ENCODE measurements at regions not wholly inside any gene's neighbourhood (a gene's known extent, or its start where the extent isn't known, plus 50 kb on each side); places are given as distances from the start of the nearest gene placed in this dataset.
"Not testable (repeated sequence)": the region's sequence is repeated elsewhere in the genome, so short reads cannot be mapped to it uniquely, and the experiment has no call there.

DNA sequence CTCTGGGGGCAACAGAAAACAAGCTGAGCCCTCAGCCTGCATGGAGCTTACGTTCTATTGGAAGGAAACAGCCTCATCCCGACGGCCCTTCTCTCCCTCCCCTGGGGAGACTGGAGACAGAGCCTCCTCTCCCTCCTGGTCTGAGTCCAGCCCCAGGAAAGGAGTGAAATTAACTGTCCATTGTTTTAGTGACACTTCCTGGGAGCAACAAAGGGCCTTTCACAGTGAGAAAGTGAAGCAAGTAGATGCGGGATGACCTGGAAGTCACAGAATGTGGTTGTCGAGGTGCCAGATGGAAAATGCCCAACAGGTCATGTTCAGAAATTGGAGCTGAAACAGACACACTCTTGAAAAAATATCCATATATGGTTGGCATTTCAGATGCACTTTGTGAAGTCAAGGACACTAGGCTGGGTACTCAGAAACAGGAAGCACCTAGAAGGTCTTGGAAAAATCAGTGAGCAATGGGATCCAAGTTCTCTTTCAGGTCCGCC is 77.8 kb downstream of the TFAP2C start:
- no peaks in the 10 kb centered on the region for H4K20me1 ChIP-seq
- no peak overlapping the region for H3K9ac ChIP-seq
- H3K9me3 ChIP-seq: no peaks in the 10 kb centered on the region; the same call in 1 of the 2 replicates
- peaks cover 11% of the 10 kb centered on the region; the same call in 1 of the 2 replicates for H3K4me1 ChIP-seq
- TF ChIP-seq Cebpa-rat (IDR thresholded peaks at IDR 0.05): no peak
- H3K36me3 ChIP-seq: no peaks in the 10 kb centered on the region
- no peaks in the 10 kb centered on the region for H3K27me3 ChIP-seq
- no peak overlapping the region for H3K27ac ChIP-seq
- no peak overlapping the region for H3K4me2 ChIP-seq
- no peak overlapping the region for H3K4me3 ChIP-seq

DNA sequence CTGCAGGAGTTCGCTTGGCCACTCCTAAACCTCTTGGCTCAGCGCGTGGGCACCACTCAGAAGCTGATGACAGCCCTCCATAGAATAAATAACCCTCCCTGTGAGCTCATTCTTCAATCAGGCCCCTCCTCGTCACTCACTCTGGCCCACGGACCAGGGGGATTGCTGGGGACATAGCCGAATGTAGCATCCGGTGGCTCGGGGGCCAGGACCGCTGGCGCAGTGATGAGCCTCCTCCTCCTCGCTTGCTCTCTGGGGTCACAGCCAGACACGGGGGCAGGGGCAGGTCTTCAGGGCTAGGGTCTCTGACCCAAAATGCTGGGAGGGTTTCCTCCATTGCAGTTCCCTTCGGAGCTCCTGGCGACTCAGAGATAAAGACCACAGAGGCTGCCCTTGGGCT is 79.9 kb downstream of the TFAP2C start:
- Histone ChIP-seq H3K4me2 (no peak overlapping the region), H3K4me1 (peaks cover 8% of the 10 kb centered on the region; the same call in 1 of the 2 replicates), H3K36me3 (no peaks in the 10 kb centered on the region), H3K9ac (no peak overlapping the region), H3K27ac (no peak overlapping the region), H3K4me3 (no peak overlapping the region), H4K20me1 (no peaks in the 10 kb centered on the region), H3K9me3 (no peaks in the 10 kb centered on the region; the same call in 1 of the 2 replicates), H3K27me3 (no peaks in the 10 kb centered on the region)
- TF ChIP-seq Cebpa-rat (IDR thresholded peaks at IDR 0.05): no peak

DNA sequence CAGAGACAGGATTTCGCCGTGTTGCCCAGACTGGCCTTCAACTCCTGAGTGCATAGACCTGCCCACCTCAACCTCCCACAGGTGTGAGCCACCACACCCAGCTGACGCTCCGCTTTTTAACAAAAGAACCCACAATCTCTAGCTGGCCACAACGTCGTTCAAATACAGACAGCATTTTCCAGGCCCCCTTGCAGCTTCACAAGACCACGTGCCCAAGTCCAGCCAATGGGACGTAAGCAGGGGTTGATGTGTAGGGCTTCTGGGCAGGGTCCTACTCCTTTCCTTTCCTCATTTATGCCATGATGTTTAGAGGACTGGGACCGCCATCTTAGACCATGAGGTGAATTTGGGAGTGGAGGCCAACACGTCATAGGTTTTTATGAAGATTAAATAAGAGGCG is 81.0 kb downstream of the TFAP2C start:
- H4K20me1 ChIP-seq: no peaks in the 10 kb centered on the region
- H3K27me3 ChIP-seq: no peaks in the 10 kb centered on the region
- no peak overlapping the region for H3K27ac ChIP-seq
- no peaks in the 10 kb centered on the region for H3K36me3 ChIP-seq
- H3K9me3 ChIP-seq: no peaks in the 10 kb centered on the region
- H3K4me1 ChIP-seq: peaks cover 8% of the 10 kb centered on the region; the same call in 1 of the 2 replicates
- no peak overlapping the region for H3K4me3 ChIP-seq
- H3K9ac ChIP-seq: no peak overlapping the region
- H3K4me2 ChIP-seq: no peak overlapping the region
- no peak for TF ChIP-seq Cebpa-rat (IDR thresholded peaks at IDR 0.05)

DNA sequence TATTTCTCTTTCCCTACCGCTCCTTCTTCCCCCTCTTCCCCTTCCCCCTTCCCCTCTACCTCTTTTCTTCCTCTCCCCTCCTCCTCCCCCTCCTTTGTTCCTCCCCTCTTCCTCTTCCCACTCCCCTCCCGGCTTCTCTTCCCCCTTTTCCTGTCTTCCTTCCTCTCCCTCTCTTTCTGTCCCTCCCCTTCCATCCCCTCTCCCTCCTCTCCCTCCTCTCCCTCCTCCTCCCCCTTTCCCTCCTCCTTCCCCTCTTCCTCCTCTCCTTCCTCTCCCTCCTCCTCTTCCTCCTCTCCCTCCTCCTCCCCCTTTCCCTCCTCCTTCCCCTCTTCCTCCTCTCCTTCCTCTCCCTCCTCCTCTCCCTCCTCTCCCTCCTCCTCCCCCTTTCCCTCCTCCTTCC is 81.5 kb downstream of the TFAP2C start:
- H4K20me1 ChIP-seq, H3K9me3 ChIP-seq, H3K4me1 ChIP-seq, H3K9ac ChIP-seq, H3K27me3 ChIP-seq, H3K4me3 ChIP-seq, H3K4me2 ChIP-seq, H3K27ac ChIP-seq, H3K36me3 ChIP-seq: not testable (repeated sequence)

DNA sequence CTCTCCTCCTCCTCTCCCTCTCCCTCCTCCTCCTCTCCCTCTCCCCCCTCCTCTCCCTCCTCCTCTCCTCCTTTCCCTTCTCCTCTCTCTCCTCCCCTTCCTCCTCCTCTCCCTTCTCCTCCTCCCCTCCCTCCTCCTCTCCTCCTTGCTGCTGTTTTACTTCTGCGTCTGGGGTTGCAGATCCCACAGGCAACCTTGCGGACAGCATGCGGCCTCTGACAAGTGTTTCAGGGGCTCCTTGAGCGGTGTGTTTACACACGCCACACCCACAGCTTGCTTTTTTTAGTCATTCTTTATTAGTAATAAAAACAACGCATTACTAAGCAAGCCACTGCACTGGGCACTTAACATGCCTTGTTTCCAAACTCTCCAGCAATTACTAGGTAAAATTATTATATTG is 81.9 kb downstream of the TFAP2C start:
- Histone ChIP-seq H3K36me3 (no peaks in the 10 kb centered on the region), H3K4me2 (no peak overlapping the region), H3K27ac (no peak overlapping the region), H3K9me3 (no peaks in the 10 kb centered on the region), H3K9ac (no peak overlapping the region), H4K20me1 (no peaks in the 10 kb centered on the region), H3K27me3 (no peaks in the 10 kb centered on the region), H3K4me1 (peaks cover 8% of the 10 kb centered on the region; the same call in 1 of the 2 replicates), H3K4me3 (no peak overlapping the region)
- TF ChIP-seq Cebpa-rat (IDR thresholded peaks at IDR 0.05): no peak

DNA sequence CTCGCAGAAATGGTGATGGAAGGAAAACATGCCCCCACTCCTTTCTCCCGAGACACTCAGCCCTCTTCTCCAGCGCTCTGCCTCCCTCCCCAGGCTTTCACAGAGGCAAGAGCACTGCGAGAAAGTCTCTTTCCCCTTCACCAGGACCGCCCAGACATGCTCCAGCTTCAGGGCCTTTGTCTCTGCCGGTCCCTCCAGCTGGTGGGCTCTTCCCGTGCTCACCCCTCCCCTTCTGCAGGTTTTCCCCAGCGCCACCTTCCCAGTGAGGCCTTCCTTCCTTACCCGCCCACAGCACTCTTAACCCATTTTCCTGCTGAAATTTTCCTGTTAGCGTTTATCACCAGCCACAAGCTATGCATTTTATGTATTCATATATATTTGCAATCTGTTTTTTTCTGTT is 86.2 kb downstream of the TFAP2C start:
- no peaks in the 10 kb centered on the region for H3K9me3 ChIP-seq

DNA sequence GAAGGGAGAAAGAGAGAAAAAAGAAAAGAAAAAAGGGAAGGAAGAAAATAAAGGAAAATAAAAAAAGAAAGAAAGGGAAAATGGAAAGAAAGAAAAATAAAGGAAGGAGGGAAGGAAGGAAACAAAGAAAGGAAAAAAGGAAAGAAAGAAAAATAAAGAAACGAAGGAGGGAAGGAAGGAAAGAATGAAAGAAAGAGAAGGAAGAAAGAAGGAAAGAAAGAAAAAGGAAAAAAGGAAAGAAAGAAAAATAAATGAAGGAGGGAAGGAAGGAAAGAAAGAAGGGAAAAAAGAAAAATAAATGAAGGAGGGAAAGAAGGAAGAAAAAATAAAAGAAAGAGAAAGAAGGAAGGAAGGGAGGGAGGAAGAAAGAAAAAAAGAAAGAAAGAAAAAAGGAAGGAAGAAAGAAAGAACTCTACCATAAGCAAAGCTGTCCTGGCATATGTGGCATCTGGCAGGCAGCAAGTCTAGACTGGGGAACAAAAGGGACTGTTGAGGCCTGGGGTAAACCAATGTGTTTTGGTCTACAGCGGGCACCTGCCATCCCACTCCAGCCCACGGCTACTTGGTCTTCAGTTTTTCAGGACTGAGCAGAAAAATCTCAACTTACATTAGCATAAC is 86.9 kb downstream of the TFAP2C start:
- TF ChIP-seq Cebpa-rat (IDR thresholded peaks at IDR 0.05): no peak
- Histone ChIP-seq H3K9ac (no peak overlapping the region), H3K36me3 (no peaks in the 10 kb centered on the region), H3K27me3 (no peaks in the 10 kb centered on the region), H3K9me3 (no peaks in the 10 kb centered on the region), H4K20me1 (no peaks in the 10 kb centered on the region), H3K27ac (no peak overlapping the region), H3K4me1 (peaks cover 12% of the 10 kb centered on the region), H3K4me2 (no peak overlapping the region), H3K4me3 (no peak overlapping the region)

More for the DNA sequence above, 86.2 kb downstream of the TFAP2C start:
- Histone ChIP-seq H3K27me3 (no peaks in the 10 kb centered on the region), H3K4me1 (peaks cover 8% of the 10 kb centered on the region; the same call in 1 of the 2 replicates), H3K4me2 (no peak overlapping the region), H3K4me3 (no peak overlapping the region), H4K20me1 (no peaks in the 10 kb centered on the region), H3K9ac (no peak overlapping the region), H3K27ac (no peak overlapping the region), H3K36me3 (no peaks in the 10 kb centered on the region)
- TF ChIP-seq Cebpa-rat (IDR thresholded peaks at IDR 0.05): no peak

DNA sequence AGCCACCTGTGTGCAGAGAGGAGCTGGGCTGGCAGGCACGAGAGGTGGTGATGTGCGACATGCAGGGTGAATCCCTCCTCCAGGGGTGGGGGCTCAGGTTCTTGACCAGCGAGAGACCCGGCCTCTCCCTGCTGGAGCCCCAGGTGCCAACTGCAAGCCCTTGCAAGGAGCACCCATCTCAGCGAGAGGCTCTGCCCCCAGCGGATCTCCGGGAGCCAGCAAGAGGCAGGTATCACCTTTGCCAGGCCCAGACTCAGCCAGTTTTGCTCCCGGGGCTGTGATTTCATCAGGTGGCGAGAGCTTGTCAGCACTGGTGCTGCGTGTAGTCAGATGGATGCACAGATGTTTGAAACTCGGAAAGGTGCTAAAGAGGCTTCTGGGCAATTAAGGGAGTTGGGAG is 87.7 kb downstream of the TFAP2C start:
- H3K36me3 ChIP-seq: no peaks in the 10 kb centered on the region
- H3K27ac ChIP-seq: no peak overlapping the region
- no peak overlapping the region for H3K4me2 ChIP-seq
- no peak overlapping the region for H3K9ac ChIP-seq
- H3K4me1 ChIP-seq: peaks cover 17% of the 10 kb centered on the region
- H3K9me3 ChIP-seq: no peaks in the 10 kb centered on the region
- H3K4me3 ChIP-seq: no peak overlapping the region
- H3K27me3 ChIP-seq: no peaks in the 10 kb centered on the region
- TF ChIP-seq Cebpa-rat (IDR thresholded peaks at IDR 0.05): no peak
- H4K20me1 ChIP-seq: no peaks in the 10 kb centered on the region

DNA sequence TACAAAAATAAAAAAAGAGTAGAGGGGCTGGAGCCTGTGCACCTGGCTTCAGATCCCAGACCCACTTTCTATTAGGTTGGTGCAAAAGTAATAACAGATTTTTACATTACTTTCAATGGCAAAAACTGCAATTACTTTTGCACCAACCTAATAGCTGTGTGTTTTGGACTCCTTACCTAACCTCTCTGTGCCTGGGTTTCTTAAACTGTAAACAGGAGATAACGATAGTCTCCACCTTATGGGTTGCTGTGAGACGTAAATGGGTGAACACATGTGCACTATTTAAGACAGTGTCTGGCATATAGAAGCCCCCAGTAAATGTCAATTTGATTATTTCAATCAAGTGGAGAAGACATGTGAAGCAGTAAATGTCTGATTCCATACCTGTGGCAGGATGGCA is 89.7 kb downstream of the TFAP2C start:
- H3K9me3 ChIP-seq: peaks cover 13% of the 10 kb centered on the region
- no peak overlapping the region for H3K4me2 ChIP-seq
- H4K20me1 ChIP-seq: no peaks in the 10 kb centered on the region
- H3K27ac ChIP-seq: no peak overlapping the region
- H3K9ac ChIP-seq: no peak overlapping the region
- no peak overlapping the region for H3K4me3 ChIP-seq
- no peaks in the 10 kb centered on the region for H3K36me3 ChIP-seq
- no peaks in the 10 kb centered on the region for H3K27me3 ChIP-seq
- no peak for TF ChIP-seq Cebpa-rat (IDR thresholded peaks at IDR 0.05)
- peaks cover 22% of the 10 kb centered on the region for H3K4me1 ChIP-seq

DNA sequence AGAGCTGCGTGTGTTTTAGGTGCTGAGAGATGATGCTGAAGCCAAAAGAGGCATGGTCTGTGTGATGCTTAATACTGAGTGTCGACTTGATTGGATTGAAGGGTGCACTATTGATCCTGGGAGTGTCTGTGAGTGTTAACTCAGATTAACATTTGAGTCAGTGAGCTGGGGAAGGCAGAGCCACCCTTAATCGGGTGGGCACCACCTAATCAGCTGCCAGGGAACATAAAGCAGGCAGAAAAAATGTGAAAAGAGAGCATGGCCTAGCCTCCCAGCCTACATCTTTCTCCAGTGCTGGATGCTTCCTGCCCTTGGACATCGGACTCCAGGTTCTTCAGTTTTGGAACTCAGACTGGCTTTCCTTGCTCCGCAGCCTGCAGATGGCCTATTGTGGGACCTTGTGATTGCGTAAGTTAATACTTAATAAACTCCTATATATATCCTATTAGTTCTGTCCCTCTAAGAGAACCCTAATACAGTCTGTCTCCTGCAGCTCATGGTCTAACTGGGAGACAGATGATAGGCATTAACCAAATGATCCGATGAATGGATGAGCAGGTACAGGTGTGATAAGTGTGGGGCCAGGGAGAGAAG is 91.6 kb downstream of the TFAP2C start:
- no peaks in the 10 kb centered on the region for H3K27me3 ChIP-seq
- peaks cover 22% of the 10 kb centered on the region for H3K4me1 ChIP-seq

More for the DNA sequence above, 91.6 kb downstream of the TFAP2C start:
- Histone ChIP-seq H3K4me2 (peak overlapping the region; percentile 69), H3K9me3 (peaks cover 13% of the 10 kb centered on the region), H3K36me3 (no peaks in the 10 kb centered on the region), H3K27ac (peak overlapping the region; percentile 31; the same call in 1 of the 2 replicates), H3K9ac (no peak overlapping the region), H4K20me1 (no peaks in the 10 kb centered on the region), H3K4me3 (no peak overlapping the region)
- TF ChIP-seq Cebpa-rat (IDR thresholded peaks at IDR 0.05): 0 out of 2 replicates have a peak, but pooled peaks have one; percentile 33

Data from BLaER1 (cell line).